Esophagus muscularis mucosa (tissue), 4 donors: ENCODE measurements at regions not wholly inside any gene's neighbourhood (a gene's known extent, or its start where the extent isn't known, plus 50 kb on each side); places are given as distances from the start of the nearest gene placed in this dataset.
"Not testable (repeated sequence)": the region's sequence is repeated elsewhere in the genome, so short reads cannot be mapped to it uniquely, and the experiment has no call there.

Source experiments
- DNase-seq: peaks from one replicate; pipeline ENCODE4 v3.0.0-alpha.2; 2017; ENCODE audit errors: extremely low spot score
- H3K27ac ChIP-seq, 4 donors: fragments of 200-600 bp; sonication (generic); replicated peaks in 1 of 4; 1 replicate in 3 of 4; 2 replicates in 1 of 4; pipeline ENCODE4 v1.5.1; 2016 to 2019; ENCODE audit warnings: mild to moderate bottlenecking in 1 of 4
- H3K27me3 ChIP-seq, 4 donors: fragments of 200-600 bp; sonication (generic); one replicate each; pipeline versions ENCODE4 v1.5.1 to v1.6.0; 2016 to 2019
- H3K36me3 ChIP-seq, 4 donors: fragments of 200-600 bp; sonication (generic); one replicate each; pipeline ENCODE4 v1.5.1; 2016 to 2019
- H3K4me1 ChIP-seq, 4 donors: fragments of 200-600 bp; sonication (generic); one replicate each; pipeline ENCODE4 v1.5.1; 2016 to 2019
- H3K4me3 ChIP-seq, 4 donors: fragments of 200-600 bp; sonication (generic); 1 replicate in 2 of 4; 2 replicates in 2 of 4; pipeline ENCODE4 v1.5.1; 2016 to 2019; ENCODE audit warnings: mild to moderate bottlenecking in 4 of 4, moderate library complexity in 1 of 4
- H3K9me3 ChIP-seq, 4 donors: fragments of 200-600 bp; sonication (generic); 1 replicate in 3 of 4; 2 replicates in 1 of 4; pipeline ENCODE4 v1.5.1; 2016 to 2019
- CTCF ChIP-seq, 3 experiments: fragments of 200-600 bp in 2 of 3; fragments of 450-650 bp in 1 of 3; sonication (generic) in 2 of 3; IDR thresholded peaks; one replicate each; pipeline ENCODE4 v1.5.1; 2017 to 2019; ENCODE audit warnings: antibody characterized with exemption in 3 of 3, mild to moderate bottlenecking in 2 of 3, moderate library complexity in 1 of 3
- EP300 ChIP-seq: sonication (generic); formaldehyde crosslinking; IDR thresholded peaks from one replicate; pipeline ENCODE4 v1.6.1; 2017; ENCODE audit warnings: antibody characterized with exemption
- POLR2A ChIP-seq: fragments of 450-650 bp; IDR thresholded peaks from one replicate; pipeline ENCODE4 v1.6.1; 2017; ENCODE audit warnings: antibody characterized with exemption, moderate library complexity, mild to moderate bottlenecking, low read depth
- POLR2AphosphoS5 ChIP-seq, 2 donors: sonication (generic); formaldehyde crosslinking; IDR thresholded peaks; one replicate each; pipeline ENCODE4 v1.6.1; 2017; ENCODE audit warnings: antibody characterized with exemption in 2 of 2
- WGBS: methylation state at CpG from one replicate; pipeline ENCODE4 v1.1.5; 2018; 5-methylcytosine and 5-hydroxymethylcytosine counted together
- intact Hi-C: fragments of 100-400 bp; cut with DNase I; formaldehyde crosslinking; loops from one replicate; pipeline ENCODE4 v1.15.1; 2023

- H3K27me3 ChIP-seq: no peaks in the 10 kb centered on the region
- TF ChIP-seq POLR2A: no peak
- no peak overlapping the region for H3K27ac ChIP-seq
- WGBS: 33% methylated on average over 3 of the region's 3 CpGs
- no peaks in the 10 kb centered on the region for H3K9me3 ChIP-seq
- no peaks in the 10 kb centered on the region for H3K4me1 ChIP-seq
- H3K4me3 ChIP-seq: no peak overlapping the region
- DNase-seq: no peak
- intact Hi-C loops: no loop called here
- no peaks in the 10 kb centered on the region for H3K36me3 ChIP-seq
Measured at GRCh38 chr3:189419038-189419437, 212.2 kb upstream of the TP63 start.

GRCh38 chr3:189419683-189420082 is 211.5 kb upstream of the TP63 start:
- Histone ChIP-seq H3K4me1 (no peaks in the 10 kb centered on the region), H3K4me3 (no peak overlapping the region), H3K27ac (no peak overlapping the region), H3K36me3 (no peaks in the 10 kb centered on the region), H3K9me3 (no peaks in the 10 kb centered on the region), H3K27me3 (no peaks in the 10 kb centered on the region)
- intact Hi-C loops: no loop called here
- 62% methylated on average over 1 of the region's 1 CpG for WGBS
- no peak for DNase-seq
- TF ChIP-seq POLR2A: no peak
- TF ChIP-seq EP300: no peak
- no peak for TF ChIP-seq CTCF (IDR thresholded peaks at IDR 0.05)
- TF ChIP-seq POLR2AphosphoS5 (IDR thresholded peaks at IDR 0.05): no peak

- WGBS: 84% methylated on average over 2 of the region's 2 CpGs
Measured at GRCh38 chr3:189424922-189425321, 206.3 kb upstream of the TP63 start.

GRCh38 chr3:189429019-189429418 is 202.2 kb upstream of the TP63 start:
- intact Hi-C loops: no loop called here
- TF ChIP-seq POLR2AphosphoS5 (IDR thresholded peaks at IDR 0.05) (no peak), EP300 (no peak), POLR2A (no peak), CTCF (IDR thresholded peaks at IDR 0.05) (no peak)
- no peak overlapping the region for H3K27ac ChIP-seq
- H3K4me1 ChIP-seq: no peaks in the 10 kb centered on the region
- H3K36me3 ChIP-seq: no peaks in the 10 kb centered on the region
- 67% methylated on average over 1 of the region's 1 CpG for WGBS
- H3K4me3 ChIP-seq: no peak overlapping the region
- H3K27me3 ChIP-seq: no peaks in the 10 kb centered on the region
- no peak for DNase-seq
- H3K9me3 ChIP-seq: peaks cover 0 to 5% (median 0%) of the 10 kb centered on the region in 4 donors

More at GRCh38 chr3:189424922-189425321, 206.3 kb upstream of the TP63 start:
- Histone ChIP-seq H3K4me3 (no peak overlapping the region), H3K4me1 (no peaks in the 10 kb centered on the region), H3K9me3 (no peaks in the 10 kb centered on the region), H3K27me3 (no peaks in the 10 kb centered on the region), H3K36me3 (no peaks in the 10 kb centered on the region), H3K27ac (no peak overlapping the region)
- no peak for DNase-seq
- intact Hi-C loops: no loop called here
- TF ChIP-seq CTCF (IDR thresholded peaks at IDR 0.05): no peak
- TF ChIP-seq POLR2A: no peak
- no peak for TF ChIP-seq EP300
- no peak for TF ChIP-seq POLR2AphosphoS5 (IDR thresholded peaks at IDR 0.05)

GRCh38 chr3:189430166-189430565 is 201.0 kb upstream of the TP63 start:
- intact Hi-C loops: no loop called here
- Histone ChIP-seq H3K36me3 (no peaks in the 10 kb centered on the region), H3K4me1 (no peaks in the 10 kb centered on the region), H3K27ac (no peak overlapping the region), H3K27me3 (no peaks in the 10 kb centered on the region), H3K4me3 (no peak overlapping the region), H3K9me3 (peaks cover 0 to 5% (median 0%) of the 10 kb centered on the region in 4 donors)
- TF ChIP-seq POLR2AphosphoS5 (IDR thresholded peaks at IDR 0.05): no peak
- TF ChIP-seq CTCF (IDR thresholded peaks at IDR 0.05): no peak
- TF ChIP-seq EP300: no peak
- TF ChIP-seq POLR2A: no peak
- WGBS: 100% methylated on average over 2 of the region's 2 CpGs
- no peak for DNase-seq

- intact Hi-C loops, H3K9me3 ChIP-seq, DNase-seq, H3K36me3 ChIP-seq, H3K27ac ChIP-seq, H3K4me3 ChIP-seq, H3K27me3 ChIP-seq, H3K4me1 ChIP-seq: not testable (repeated sequence)
- 89% methylated on average over 10 of the region's 10 CpGs for WGBS
Measured at GRCh38 chr3:189442257-189442656, 188.9 kb upstream of the TP63 start.
